SK-N-SH (cell line): ENCODE measurements at regions not wholly inside any gene's neighbourhood (a gene's known extent, or its start where the extent isn't known, plus 50 kb on each side); places are given as distances from the start of the nearest gene placed in this dataset.

Experiments
- CTCF ChIA-PET: fragments of 300-600, 350-600 bp; formaldehyde crosslinking; extraction: SDS; loops from one replicate; lab custom pipeline; 2021; lab: Yijun Ruan, JAX
- POLR2A ChIA-PET: fragments of 350-600 bp; sonication (Branson Sonifier 250); formaldehyde crosslinking; extraction: SDS; loops from one replicate; lab custom pipeline; 2020; ENCODE audit warnings: antibody characterized with exemption, inconsistent platforms; lab: Yijun Ruan, JAX
- DNase-seq: peaks from one replicate; pipeline ENCODE4 v3.0.0; 2012
- H2AFZ ChIP-seq: fragments of 200-600 bp; sonication (generic); 2 replicates; pipeline ENCODE4 v1.8.1; 2016; ENCODE audit warnings: antibody characterized with exemption, mild to moderate bottlenecking, low read depth
- H3F3A ChIP-seq: fragments of 200-600 bp; sonication (generic); replicated peaks from 2 replicates; pipeline ENCODE3; 2016; ENCODE audit warnings: antibody characterized with exemption, mild to moderate bottlenecking; ENCODE audit not compliant: insufficient read depth
- H3K27ac ChIP-seq, 2 experiments: fragments of 200-500 bp in 1 of 2; fragments of 200-600 bp in 1 of 2; sonication (Bioruptor generic) in 1 of 2; sonication (generic), shearing (Covaris generic) in 1 of 2; 2 replicates each; pipeline versions ENCODE4 v1.5.1 to v1.6.1; 2014 to 2016; ENCODE audit warnings: low read depth in 2 of 2, inconsistent platforms in 1 of 2, low read length in 1 of 2, mild to moderate bottlenecking in 1 of 2, mixed read lengths in 1 of 2
- H3K27me3 ChIP-seq: fragments of 200-600 bp; sonication (generic), shearing (Covaris generic); 2 replicates; pipeline ENCODE4 v1.6.1; 2016; ENCODE audit warnings: mixed run types; ENCODE audit not compliant: insufficient read depth
- H3K36me3 ChIP-seq, 2 experiments: fragments of 200-500 bp in 1 of 2; fragments of 200-600 bp in 1 of 2; sonication (Bioruptor generic) in 1 of 2; sonication (generic) in 1 of 2; replicated peaks in 1 of 2; 2 replicates each; pipeline versions ENCODE3 to v1.5.1; 2014 to 2016; ENCODE audit warnings: low read length in 1 of 2, mild to moderate bottlenecking in 1 of 2; ENCODE audit not compliant: insufficient read depth in 2 of 2, control insufficient read depth in 1 of 2
- H3K4me1 ChIP-seq, 2 experiments: fragments of 200-500 bp in 1 of 2; fragments of 200-600 bp in 1 of 2; sonication (Bioruptor generic) in 1 of 2; sonication (generic), shearing (Covaris generic) in 1 of 2; 2 replicates each; pipeline versions ENCODE4 v1.5.1 to v1.6.1; 2014 to 2016; ENCODE audit warnings: low read depth in 1 of 2, low read length in 1 of 2, mixed run types in 1 of 2; ENCODE audit not compliant: insufficient read depth in 2 of 2, control insufficient read depth in 1 of 2
- H3K4me2 ChIP-seq: fragments of 200-600 bp; sonication (generic), shearing (Covaris generic); 2 replicates; pipeline ENCODE4 v1.6.1; 2017; ENCODE audit warnings: mixed run types
- H3K4me3 ChIP-seq, 2 experiments: fragments of 200-500 bp in 1 of 2; fragments of 200-600 bp in 1 of 2; sonication (Bioruptor generic) in 1 of 2; sonication (generic), shearing (Covaris generic) in 1 of 2; 2 replicates each; pipeline versions ENCODE4 v1.5.1 to v1.8.1; 2014 to 2016; ENCODE audit warnings: low read depth in 2 of 2, inconsistent platforms in 1 of 2, low read length in 1 of 2, mild to moderate bottlenecking in 1 of 2, mixed read lengths in 1 of 2, moderate library complexity in 1 of 2
- H3K79me2 ChIP-seq: fragments of 200-600 bp; sonication (generic); 2 replicates; pipeline ENCODE4 v1.8.1; 2017; ENCODE audit warnings: mild to moderate bottlenecking; ENCODE audit not compliant: insufficient read depth
- H3K9ac ChIP-seq: fragments of 200-600 bp; sonication (generic); 2 replicates; pipeline ENCODE4 v1.6.1; 2017; ENCODE audit warnings: mixed run types
- H3K9me2 ChIP-seq: fragments of 200-600 bp; sonication (generic); 2 replicates; pipeline ENCODE4 v1.6.1; 2017; ENCODE audit warnings: mixed run types
- H3K9me3 ChIP-seq: fragments of 200-600 bp; sonication (generic); 2 replicates; pipeline ENCODE4 v1.6.1; 2017; ENCODE audit warnings: mixed run types, mild to moderate bottlenecking, moderate library complexity
- H4K20me1 ChIP-seq: fragments of 200-600 bp; sonication (generic); 2 replicates; pipeline ENCODE4 v1.6.1; 2017; ENCODE audit warnings: mild to moderate bottlenecking, mixed run types; ENCODE audit not compliant: insufficient read depth
- CTCF ChIP-seq: fragments of 200-600 bp; sonication (generic); IDR thresholded peaks from 2 replicates; pipeline ENCODE4 v1.6.1; 2017; ENCODE audit warnings: antibody characterized with exemption, mild to moderate bottlenecking, moderate library complexity
- ELF1 ChIP-seq: IDR thresholded peaks from 2 replicates; pipeline ENCODE4 v1.4.0; 2012
- EZH2phosphoT487 ChIP-seq: fragments of 200-600 bp; sonication (generic); IDR thresholded peaks from 2 replicates; pipeline ENCODE4 v1.6.1; 2017; ENCODE audit warnings: low read depth, mixed run types, mild to moderate bottlenecking, antibody characterized with exemption, moderate library complexity, borderline replicate concordance
- FOSL2 ChIP-seq: IDR thresholded peaks from 2 replicates; pipeline ENCODE4 v1.4.0; 2012; ENCODE audit warnings: low read depth, mild to moderate bottlenecking, moderate library complexity, borderline replicate concordance
- FOXJ3 ChIP-seq: sonication (generic); formaldehyde crosslinking; IDR thresholded peaks from 2 replicates; pipeline ENCODE4 v1.5.1; 2020; ENCODE audit warnings: mild to moderate bottlenecking, missing genetic modification reagents
- GATA2 ChIP-seq: sonication (generic); formaldehyde crosslinking; IDR thresholded peaks from 2 replicates; pipeline ENCODE4 v1.5.0; 2020; ENCODE audit warnings: mild to moderate bottlenecking, missing genetic modification reagents
- IRF3 ChIP-seq: fragments of 150-350 bp; IDR thresholded peaks from 2 replicates; pipeline ENCODE4 v1.6.1; 2016; ENCODE audit warnings: mild to moderate bottlenecking, low read depth, low read length
- JUND ChIP-seq: IDR thresholded peaks from 2 replicates; pipeline ENCODE4 v1.4.0; 2012
- MAX ChIP-seq: IDR thresholded peaks from 2 replicates; pipeline ENCODE4 v1.4.0; 2012; ENCODE audit warnings: low read depth
- MEF2A ChIP-seq: IDR thresholded peaks from 2 replicates; pipeline ENCODE4 v1.4.0; 2012; ENCODE audit warnings: low read depth, borderline replicate concordance
- NFIC ChIP-seq: IDR thresholded peaks from 2 replicates; pipeline ENCODE4 v1.4.0; 2012; ENCODE audit warnings: borderline replicate concordance
- NRF1 ChIP-seq: IDR thresholded peaks from 2 replicates; pipeline ENCODE4 v1.6.1; 2012; ENCODE audit warnings: low read depth, mild to moderate bottlenecking, low read length
- POLR2AphosphoS5 ChIP-seq: IDR thresholded peaks from 2 replicates; pipeline ENCODE4 v1.6.1; 2012; ENCODE audit warnings: low read depth, low read length
- RCOR1 ChIP-seq: fragments of 150-350 bp; IDR thresholded peaks from 2 replicates; pipeline ENCODE4 v1.6.1; 2017; ENCODE audit warnings: antibody characterized with exemption, low read length
- TAF1 ChIP-seq: IDR thresholded peaks from 2 replicates; pipeline ENCODE4 v1.6.1; 2012; ENCODE audit warnings: low read depth, mild to moderate bottlenecking, low read length, moderate library complexity, borderline replicate concordance
- TCF12 ChIP-seq: IDR thresholded peaks from 2 replicates; pipeline ENCODE4 v1.4.0; 2012
- USF2 ChIP-seq: fragments of 150-350 bp; IDR thresholded peaks from 2 replicates; pipeline ENCODE4 v1.6.1; 2017; ENCODE audit warnings: antibody characterized with exemption, low read length, low read depth, borderline replicate concordance
- ZBTB33 ChIP-seq: IDR thresholded peaks from 2 replicates; pipeline ENCODE4 v1.4.0; 2012; ENCODE audit warnings: low read depth, borderline replicate concordance
- WGBS: methylation state at CpG from one replicate; pipeline ENCODE4 v1.1.6; 2017; ENCODE audit warnings: low lambda C conversion rate; 5-methylcytosine and 5-hydroxymethylcytosine counted together

GRCh38 chr10:63717027-63717715 is 196.0 kb downstream of the REEP3 start:
- H3K9ac ChIP-seq, result no peak overlapping the region
- no peaks in the 10 kb centered on the region for H3K9me3 ChIP-seq
- H3K4me2 ChIP-seq, result 0 out of 2 replicates have a peak overlapping the region, but pooled peaks have one; percentile 2
- H2AFZ ChIP-seq, result no peak overlapping the region
- CTCF ChIA-PET, result interaction anchor here (0.6 to 10.0 kb wide), 8 partner anchors 15 to 559 kb away, joined by 3 to 213 read pairs (median 16); partner anchors contain the start of gene REEP3
- no peaks in the 10 kb centered on the region for H3K27me3 ChIP-seq
- TF ChIP-seq TAF1, result no peak
- TF ChIP-seq CTCF, result no peak
- no peak for TF ChIP-seq EZH2phosphoT487
- no peak; the same call in 1 of the 2 replicates for TF ChIP-seq JUND
- TF ChIP-seq ELF1, result no peak
- no peak for TF ChIP-seq FOXJ3 (CRISPR knock-in tag)
- peak; percentile 53 for TF ChIP-seq TCF12
- no peak for TF ChIP-seq POLR2AphosphoS5
- peak; percentile 52 for TF ChIP-seq GATA2 (CRISPR knock-in tag)
- TF ChIP-seq RCOR1, result no peak
- 0 out of 2 replicates have a peak, but pooled peaks have one; percentile 23 for TF ChIP-seq NFIC
- no peak for TF ChIP-seq NRF1
- TF ChIP-seq, all 33 proteins: peak for 3
- 64% methylated on average over 11 of the region's 11 CpGs for WGBS
- no peak overlapping the region for H3K4me3 ChIP-seq
- peaks cover 29% of the 10 kb centered on the region for H3F3A ChIP-seq
- H3K27ac ChIP-seq, result peak overlapping the region in 1 of 2 experiments; percentile 85; a peak in 2 of 4 replicates
- no peak for DNase-seq
- H4K20me1 ChIP-seq, result no peaks in the 10 kb centered on the region
- H3K36me3 ChIP-seq, result no peaks in the 10 kb centered on the region
- no peaks in the 10 kb centered on the region for H3K9me2 ChIP-seq
- POLR2A ChIA-PET, result interaction anchor here (0.6 to 3.0 kb wide), 3 partner anchors 87 to 619 kb away, joined by 3 to 30 read pairs (median 3); no protein-coding TSS in a partner anchor
- H3K4me1 ChIP-seq, result peaks cover 50 to 54% of the 10 kb centered on the region in 2 experiments
- no peaks in the 10 kb centered on the region for H3K79me2 ChIP-seq

GRCh38 chr10:63718006-63718405 is 196.8 kb downstream of the REEP3 start:
- POLR2A ChIA-PET, result interaction anchor here (0.6 to 3.0 kb wide), 2 partner anchors 88 to 304 kb away, joined by 3 to 30 read pairs; no protein-coding TSS in a partner anchor
- TF ChIP-seq MEF2A (no peak), ZBTB33 (no peak), RCOR1 (no peak), FOSL2 (no peak), MAX (no peak), USF2 (no peak), IRF3 (no peak)
- Histone ChIP-seq H3K79me2 (no peaks in the 10 kb centered on the region), H2AFZ (no peak overlapping the region), H3K9ac (no peak overlapping the region), H3F3A (peaks cover 26% of the 10 kb centered on the region), H3K4me1 (peaks cover 52 to 55% of the 10 kb centered on the region in 2 experiments), H3K27me3 (no peaks in the 10 kb centered on the region), H3K36me3 (no peaks in the 10 kb centered on the region), H3K27ac (peak overlapping the region in 1 of 2 experiments; percentile 85; a peak in 2 of 4 replicates), H3K9me2 (no peaks in the 10 kb centered on the region), H3K4me2 (0 out of 2 replicates have a peak overlapping the region, but pooled peaks have one; percentile 2), H3K4me3 (no peak overlapping the region), H4K20me1 (no peaks in the 10 kb centered on the region), H3K9me3 (no peaks in the 10 kb centered on the region)
- CTCF ChIA-PET, result interaction anchor here (0.8 to 10.0 kb wide), 9 partner anchors 47 to 560 kb away, joined by 3 to 213 read pairs (median 7); no protein-coding TSS in a partner anchor
- no peak for DNase-seq
- 81% methylated on average over 4 of the region's 4 CpGs for WGBS
